Thymus (tissue), 11 donors: ENCODE measurements at regions not wholly inside any gene's neighbourhood (a gene's known extent, or its start where the extent isn't known, plus 50 kb on each side); places are given as distances from the start of the nearest gene placed in this dataset.

Experiments
- DNase-seq, 9 donors: peaks; one replicate each; pipeline ENCODE4 v3.0.0-alpha.2; 2013; ENCODE audit warnings: low spot score in 9 of 9, low read depth in 6 of 9, missing footprints in 1 of 9
- H3K27ac ChIP-seq, 2 donors: one replicate each; pipeline ENCODE4 v1.5.1; 2013; ENCODE audit warnings: control low read depth in 1 of 2, low read depth in 1 of 2, low read length in 1 of 2, mild to moderate bottlenecking in 1 of 2, moderate library complexity in 1 of 2
- H3K27me3 ChIP-seq, 2 donors: one replicate each; pipeline ENCODE4 v1.5.1; 2013; ENCODE audit warnings: low read length in 1 of 2; ENCODE audit not compliant: control insufficient read depth in 2 of 2, insufficient read depth in 1 of 2
- H3K36me3 ChIP-seq, 2 donors: one replicate each; pipeline ENCODE4 v1.5.1; 2013; ENCODE audit warnings: low read length in 1 of 2, mild to moderate bottlenecking in 1 of 2, moderate library complexity in 1 of 2; ENCODE audit not compliant: control insufficient read depth in 2 of 2, insufficient read depth in 2 of 2
- H3K4me1 ChIP-seq, 2 donors: one replicate each; pipeline ENCODE4 v1.5.1; 2013; ENCODE audit warnings: low read length in 2 of 2; ENCODE audit not compliant: control insufficient read depth in 2 of 2, insufficient read depth in 2 of 2
- H3K4me3 ChIP-seq, 2 donors: one replicate each; pipeline ENCODE4 v1.5.1; 2013; ENCODE audit warnings: low read length in 2 of 2, control low read depth in 1 of 2, mild to moderate bottlenecking in 1 of 2
- H3K9me3 ChIP-seq, 2 donors: one replicate each; pipeline ENCODE4 v1.5.1; 2013; ENCODE audit warnings: low read length in 1 of 2, mild to moderate bottlenecking in 1 of 2; ENCODE audit not compliant: control insufficient read depth in 2 of 2, insufficient read depth in 1 of 2
- WGBS: extraction: QIAGEN DNeasy Blood & Tissue Kit; methylation state at CpG from one replicate; pipeline ENCODE4 v1.1.7; 2013; 5-methylcytosine and 5-hydroxymethylcytosine counted together
- donor health status: healthy.

GRCh38 chr14:49364752-49365117, 221.4 kb downstream of the RPS29 start:
- whole genome bisulfite sequencing, result 44% methylated on average over 1 of the region's 1 CpG
- Histone ChIP-seq H3K27me3 (no peaks in the 10 kb centered on the region), H3K4me3 (no peak overlapping the region), H3K27ac (no peak overlapping the region), H3K9me3 (no peaks in the 10 kb centered on the region), H3K36me3 (no peaks in the 10 kb centered on the region), H3K4me1 (no peaks in the 10 kb centered on the region)
- DNase-seq, result no peak

DNA sequence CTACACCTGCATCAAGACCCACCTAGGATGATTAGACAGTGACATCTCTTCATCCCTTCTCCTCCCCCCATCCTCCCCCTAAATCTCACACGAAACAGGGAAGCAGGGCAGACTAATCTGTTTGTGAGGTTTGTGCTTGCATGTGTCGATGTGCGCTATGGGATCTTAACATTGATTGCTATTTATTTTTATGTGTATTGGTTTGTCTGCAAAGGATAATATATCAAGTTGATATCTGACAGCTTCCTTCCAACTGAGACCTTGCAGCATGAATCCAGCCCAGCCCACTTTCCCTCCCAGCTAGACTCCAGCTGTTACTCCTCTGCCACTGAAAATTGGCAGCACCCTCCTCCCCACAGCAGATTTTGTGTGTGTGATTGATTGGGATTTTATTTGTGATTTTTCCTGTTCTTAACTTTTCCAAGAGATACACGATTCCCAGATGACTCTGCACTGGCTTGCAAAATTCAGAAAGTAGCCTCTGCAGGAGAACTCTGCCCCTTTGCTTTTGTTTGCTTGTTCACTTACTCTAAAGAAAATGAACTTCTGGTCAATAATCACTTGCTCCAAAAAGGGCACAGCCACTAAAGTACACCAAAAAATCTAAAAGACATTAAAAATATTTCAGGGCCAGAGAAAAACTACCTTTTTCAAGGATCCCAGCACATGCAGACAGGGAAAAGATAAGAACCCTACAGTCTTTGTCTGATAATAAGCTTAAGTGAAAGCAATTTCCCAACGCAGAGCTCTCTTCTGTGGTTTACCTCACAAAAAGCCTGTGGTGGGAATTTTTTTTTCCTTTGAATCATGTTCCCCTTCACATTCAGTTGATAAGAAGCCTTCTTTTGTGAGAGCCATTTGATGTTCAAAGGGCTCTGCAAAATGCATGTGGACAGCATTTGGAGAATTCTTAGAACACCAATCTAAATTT, 222.1 kb downstream of the RPS29 start:
- Histone ChIP-seq H3K4me3 (no peak overlapping the region), H3K27me3 (no peaks in the 10 kb centered on the region), H3K4me1 (no peaks in the 10 kb centered on the region), H3K36me3 (no peaks in the 10 kb centered on the region), H3K9me3 (no peaks in the 10 kb centered on the region), H3K27ac (no peak overlapping the region)
- DNase-seq, result peak in 1 of 9 donors; percentile 6
- WGBS, result 39% methylated on average over 5 of the region's 5 CpGs

- 89% methylated on average over 1 of the region's 1 CpG for WGBS
- H3K4me3 ChIP-seq, result no peak overlapping the region
- no peak overlapping the region for H3K27ac ChIP-seq
Measured at GRCh38 chr14:49362916-49363315, 223.3 kb downstream of the RPS29 start.

GRCh38 chr14:49339130-49339529, 247.1 kb downstream of the RPS29 start:
- Histone ChIP-seq H3K27ac (no peak overlapping the region), H3K9me3 (no peaks in the 10 kb centered on the region), H3K36me3 (no peaks in the 10 kb centered on the region), H3K4me1 (no peaks in the 10 kb centered on the region), H3K4me3 (no peak overlapping the region), H3K27me3 (no peaks in the 10 kb centered on the region)
- no peak for DNase-seq
- 97% methylated on average over 3 of the region's 3 CpGs for WGBS

More at GRCh38 chr14:49362916-49363315, 223.3 kb downstream of the RPS29 start:
- Histone ChIP-seq H3K27me3 (no peaks in the 10 kb centered on the region), H3K9me3 (no peaks in the 10 kb centered on the region), H3K4me1 (no peaks in the 10 kb centered on the region), H3K36me3 (no peaks in the 10 kb centered on the region)
- no peak for DNase-seq

GRCh38 chr14:49319810-49320209, 266.4 kb downstream of the RPS29 start:
- H3K9me3 ChIP-seq, result no peaks in the 10 kb centered on the region
- no peaks in the 10 kb centered on the region for H3K27me3 ChIP-seq
- DNase-seq, result no peak
- no peaks in the 10 kb centered on the region for H3K4me1 ChIP-seq
- no peak overlapping the region for H3K4me3 ChIP-seq
- 88% methylated on average over 3 of the region's 3 CpGs for WGBS
- H3K36me3 ChIP-seq, result no peaks in the 10 kb centered on the region
- H3K27ac ChIP-seq, result no peak overlapping the region

DNA sequence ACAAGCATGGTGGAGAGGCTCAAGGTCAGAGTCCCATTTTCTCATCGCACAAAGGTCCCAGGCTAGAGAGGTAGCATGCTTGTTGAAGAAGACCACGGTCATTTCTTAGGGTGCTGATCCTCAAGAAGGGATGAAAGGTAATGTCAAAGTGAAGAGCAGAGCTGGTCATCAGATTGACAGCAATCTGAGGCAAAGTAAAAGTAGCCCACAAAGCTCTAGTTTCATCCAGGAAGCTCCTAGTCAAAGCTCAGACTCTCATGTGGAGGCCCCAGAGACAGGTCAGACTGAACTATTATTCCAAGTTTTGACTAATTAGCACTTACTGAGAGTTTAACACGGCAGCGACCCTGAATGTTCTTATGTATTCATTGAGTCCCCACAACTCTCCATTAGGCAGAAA, 270.6 kb downstream of the RPS29 start:
- no peaks in the 10 kb centered on the region for H3K9me3 ChIP-seq
- H3K27me3 ChIP-seq, result no peaks in the 10 kb centered on the region
- H3K4me3 ChIP-seq, result no peak overlapping the region
- no peaks in the 10 kb centered on the region for H3K4me1 ChIP-seq
- 90% methylated on average over 4 of the region's 4 CpGs for WGBS
- no peak for DNase-seq
- no peaks in the 10 kb centered on the region for H3K36me3 ChIP-seq
- no peak overlapping the region for H3K27ac ChIP-seq

DNA sequence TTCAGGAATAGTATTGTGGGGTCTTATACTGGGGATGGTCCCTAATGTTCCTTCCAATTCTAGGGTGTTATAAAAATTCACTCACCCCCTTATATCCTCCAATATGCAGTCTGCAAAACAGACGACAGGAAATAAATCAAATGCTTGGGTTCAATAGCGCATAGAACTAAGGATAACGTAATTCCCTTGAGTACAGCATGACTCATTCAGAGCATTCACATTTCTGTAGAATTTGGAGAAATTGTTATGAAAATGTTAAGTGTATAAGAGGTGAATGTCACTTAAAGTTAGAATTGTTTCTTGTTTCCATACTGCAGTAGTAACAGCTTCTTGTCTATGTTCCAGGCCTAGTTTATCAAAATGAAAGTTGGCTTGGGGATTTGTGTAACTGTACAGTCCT, 271.4 kb downstream of the RPS29 start:
- Histone ChIP-seq H3K27ac (no peak overlapping the region), H3K4me1 (no peaks in the 10 kb centered on the region), H3K4me3 (no peak overlapping the region), H3K27me3 (no peaks in the 10 kb centered on the region), H3K9me3 (no peaks in the 10 kb centered on the region), H3K36me3 (no peaks in the 10 kb centered on the region)
- WGBS, result 96% methylated on average over 3 of the region's 3 CpGs
- no peak for DNase-seq

DNA sequence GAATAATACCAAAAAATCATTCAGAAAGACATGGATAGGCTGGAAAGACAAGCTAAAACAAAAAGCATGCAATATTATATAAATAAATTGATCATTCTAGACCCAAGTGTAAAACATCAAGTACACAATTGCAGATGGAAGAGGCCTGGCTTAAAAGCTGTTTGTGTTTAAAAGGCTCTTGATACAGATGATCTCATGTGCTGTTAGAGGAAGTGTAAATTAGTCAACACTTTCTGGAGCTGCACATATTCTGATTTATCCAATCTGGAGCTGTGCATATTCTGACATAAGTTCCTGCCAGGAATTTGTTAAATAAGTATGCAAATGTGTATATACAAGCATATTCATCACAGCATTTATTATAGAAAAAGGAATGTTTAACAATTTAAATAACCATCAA, 273.1 kb downstream of the RPS29 start:
- H3K9me3 ChIP-seq, result no peaks in the 10 kb centered on the region
- no peak overlapping the region for H3K27ac ChIP-seq
- H3K4me1 ChIP-seq, result no peaks in the 10 kb centered on the region
- no peak overlapping the region for H3K4me3 ChIP-seq
- no peak for DNase-seq
- no peaks in the 10 kb centered on the region for H3K27me3 ChIP-seq
- H3K36me3 ChIP-seq, result no peaks in the 10 kb centered on the region

DNA sequence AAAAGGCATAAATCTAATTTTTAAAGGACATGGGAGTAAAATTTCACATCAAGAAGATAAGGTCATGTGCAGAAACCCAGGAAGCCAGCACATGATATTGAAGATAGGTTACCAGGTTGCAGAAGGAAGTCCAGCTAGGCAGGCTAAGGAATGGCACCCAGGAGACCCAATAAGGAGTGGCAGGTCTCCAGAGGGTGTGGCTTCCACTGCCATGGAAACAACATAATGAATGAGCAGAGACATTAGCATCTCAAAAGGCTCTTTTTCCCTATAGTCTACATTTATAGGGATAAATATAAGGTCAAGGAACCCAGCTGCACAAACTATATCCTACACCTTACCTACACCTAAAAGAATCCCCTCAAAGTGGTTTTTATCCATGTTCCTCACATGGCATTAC, 275.9 kb downstream of the RPS29 start:
- Histone ChIP-seq H3K36me3 (no peaks in the 10 kb centered on the region), H3K4me1 (no peaks in the 10 kb centered on the region), H3K4me3 (no peak overlapping the region), H3K9me3 (no peaks in the 10 kb centered on the region), H3K27ac (no peak overlapping the region), H3K27me3 (no peaks in the 10 kb centered on the region)
- DNase-seq, result no peak
